HL-60 (cell line): ENCODE measurements at regions not wholly inside any gene's neighbourhood (a gene's known extent, or its start where the extent isn't known, plus 50 kb on each side); places are given as distances from the start of the nearest gene placed in this dataset.
"Not testable (repeated sequence)": the region's sequence is repeated elsewhere in the genome, so short reads cannot be mapped to it uniquely, and the experiment has no call there.

Experiments used
- POLR2AphosphoS5 ChIP-seq: IDR thresholded peaks from 2 replicates; pipeline ENCODE4 v1.6.1; 2012; ENCODE audit warnings: low read depth
- TF ChIP-seq, protein P1 (sequence below): IDR thresholded peaks from one replicate; pipeline ENCODE4 v1.5.1; 2011; ENCODE audit warnings: low read length, control low read depth, inconsistent platforms; ENCODE audit not compliant: insufficient read depth

DNA sequence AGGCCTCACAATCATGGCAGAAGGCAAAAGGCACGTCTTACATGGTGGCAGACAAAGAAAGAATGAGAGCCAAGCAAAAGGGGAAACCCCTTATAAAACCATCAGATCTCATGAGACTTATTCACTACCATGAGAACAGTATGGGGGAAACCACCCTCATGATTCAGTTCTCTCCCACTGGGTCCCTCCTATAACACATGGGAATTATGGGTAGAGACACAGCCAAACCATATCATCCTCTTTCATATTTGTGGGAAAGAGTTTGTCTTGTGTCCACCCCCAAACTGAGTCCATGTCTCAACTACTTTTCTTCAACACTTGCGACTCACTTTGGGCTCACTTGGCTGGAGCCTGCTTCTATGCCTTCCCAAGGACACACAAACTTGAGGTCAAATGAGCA is 162.5 kb downstream of the TTC8 start:
- TF ChIP-seq, protein P1, sequence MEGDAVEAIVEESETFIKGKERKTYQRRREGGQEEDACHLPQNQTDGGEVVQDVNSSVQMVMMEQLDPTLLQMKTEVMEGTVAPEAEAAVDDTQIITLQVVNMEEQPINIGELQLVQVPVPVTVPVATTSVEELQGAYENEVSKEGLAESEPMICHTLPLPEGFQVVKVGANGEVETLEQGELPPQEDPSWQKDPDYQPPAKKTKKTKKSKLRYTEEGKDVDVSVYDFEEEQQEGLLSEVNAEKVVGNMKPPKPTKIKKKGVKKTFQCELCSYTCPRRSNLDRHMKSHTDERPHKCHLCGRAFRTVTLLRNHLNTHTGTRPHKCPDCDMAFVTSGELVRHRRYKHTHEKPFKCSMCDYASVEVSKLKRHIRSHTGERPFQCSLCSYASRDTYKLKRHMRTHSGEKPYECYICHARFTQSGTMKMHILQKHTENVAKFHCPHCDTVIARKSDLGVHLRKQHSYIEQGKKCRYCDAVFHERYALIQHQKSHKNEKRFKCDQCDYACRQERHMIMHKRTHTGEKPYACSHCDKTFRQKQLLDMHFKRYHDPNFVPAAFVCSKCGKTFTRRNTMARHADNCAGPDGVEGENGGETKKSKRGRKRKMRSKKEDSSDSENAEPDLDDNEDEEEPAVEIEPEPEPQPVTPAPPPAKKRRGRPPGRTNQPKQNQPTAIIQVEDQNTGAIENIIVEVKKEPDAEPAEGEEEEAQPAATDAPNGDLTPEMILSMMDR, result not testable (repeated sequence)
- TF ChIP-seq POLR2AphosphoS5, result not testable (repeated sequence)
